Retina (tissue), 1 donor: ENCODE measurements at regions not wholly inside any gene's neighbourhood (a gene's known extent, or its start where the extent isn't known, plus 50 kb on each side); places are given as distances from the start of the nearest gene placed in this dataset.

Experiments
- DNase-seq: peaks from one replicate; pipeline ENCODE4 v3.0.0-alpha.2; 2016

- no peak for DNase-seq
These were observed 175.7 kb upstream of the NTM start for GRCh38 chr11:131194726-131195125.

GRCh38 chr11:131195661-131196517, 174.5 kb upstream of the NTM start:
- no peak for DNase-seq

- no peak for DNase-seq
These were observed 172.0 kb upstream of the NTM start for GRCh38 chr11:131198161-131199014.

GRCh38 chr11:131199015-131199280, 171.5 kb upstream of the NTM start:
- DNase-seq, result no peak

- no peak for DNase-seq
These were observed 168.7 kb upstream of the NTM start for GRCh38 chr11:131201674-131202073.

GRCh38 chr11:131203040-131203439, 167.4 kb upstream of the NTM start:
- DNase-seq, result no peak

- DNase-seq, result no peak
These were observed 166.1 kb upstream of the NTM start for GRCh38 chr11:131204282-131204681.

- DNase-seq, result no peak
These were observed 165.5 kb upstream of the NTM start for GRCh38 chr11:131204765-131205380.

GRCh38 chr11:131206671-131207070, 163.7 kb upstream of the NTM start:
- no peak for DNase-seq

- no peak for DNase-seq
These were observed 162.5 kb upstream of the NTM start for GRCh38 chr11:131207901-131208300.

GRCh38 chr11:131217313-131218310, 152.8 kb upstream of the NTM start:
- DNase-seq, result no peak

GRCh38 chr11:131218542-131218941, 151.9 kb upstream of the NTM start:
- DNase-seq, result no peak

- DNase-seq, result no peak
These were observed 150.8 kb upstream of the NTM start for GRCh38 chr11:131219646-131220045.

- DNase-seq, result no peak
These were observed 147.0 kb upstream of the NTM start for GRCh38 chr11:131223198-131223991.

- DNase-seq, result no peak
These were observed 142.0 kb upstream of the NTM start for GRCh38 chr11:131228378-131228777.

- DNase-seq, result no peak
These were observed 141.2 kb upstream of the NTM start for GRCh38 chr11:131229221-131229620.

GRCh38 chr11:131231317-131231940, 139.0 kb upstream of the NTM start:
- DNase-seq, result no peak

- DNase-seq, result no peak
These were observed 138.2 kb upstream of the NTM start for GRCh38 chr11:131232261-131232660.

- peak; percentile 44 for DNase-seq
These were observed 136.2 kb upstream of the NTM start for GRCh38 chr11:131234221-131234620.

- DNase-seq, result no peak
These were observed 134.8 kb upstream of the NTM start for GRCh38 chr11:131235328-131236298.
